Pancreas (tissue), 10 donors: ENCODE measurements at regions not wholly inside any gene's neighbourhood (a gene's known extent, or its start where the extent isn't known, plus 50 kb on each side); places are given as distances from the start of the nearest gene placed in this dataset.

Source experiments
- ATAC-seq, 4 donors: fragments of 200-7000 bp; cut with Tn5 transposase; one replicate each; pipeline versions ENCODE4 v1.8.0 to v1.9.1; 2020; ENCODE audit warnings: mild to moderate bottlenecking in 4 of 4, moderate library complexity in 4 of 4
- DNase-seq, 6 donors: peaks; one replicate each; pipeline ENCODE4 v3.0.0-alpha.2; 2020
- FAIRE-seq: peaks from 2 replicates; lab custom pipeline; 2012; peaks lifted over from hg19 to GRCh38; lab: Jason Lieb, UNC
- H3K27ac ChIP-seq, 4 donors: fragments of 200-600 bp; sonication (generic); 1 replicate in 3 of 4; 2 replicates in 1 of 4; pipeline versions ENCODE4 v1.5.0 to v1.8.0; 2020
- H3K27me3 ChIP-seq, 4 donors: fragments of 200-600 bp; one replicate each; pipeline ENCODE4 v1.8.0; 2021
- H3K36me3 ChIP-seq, 3 donors: fragments of 200-600 bp; sonication (generic) in 1 of 3; one replicate each; pipeline versions ENCODE4 v1.5.0 to v1.8.0; 2020 to 2021
- H3K4me1 ChIP-seq, 3 donors: fragments of 200-600 bp; one replicate each; pipeline ENCODE4 v1.8.0; 2021
- H3K4me3 ChIP-seq, 4 donors: fragments of 200-600 bp; sonication (generic) in 2 of 4; one replicate each; pipeline versions ENCODE4 v1.5.0 to v1.8.0; 2020 to 2021
- H3K9me3 ChIP-seq, 4 donors: fragments of 200-600 bp; one replicate each; pipeline ENCODE4 v1.8.0; 2021
- WGBS, 2 donors: extraction: QIAGEN DNeasy Blood & Tissue Kit; methylation state at CpG; one replicate each; pipeline ENCODE4 v1.1.7; 2013; 5-methylcytosine and 5-hydroxymethylcytosine counted together
- intact Hi-C, 3 donors: fragments of 100-400 bp; cut with DNase I; formaldehyde crosslinking; loops; one replicate each; pipeline versions ENCODE4 v1.11.1 to v1.14.2; 2022
- TF ChIP-seq, protein P1 (sequence below), 4 donors: fragments of 200-600 bp; sonication (generic) in 3 of 4; IDR thresholded peaks; one replicate each; pipeline versions ENCODE4 v1.5.0 to v1.8.0; 2021; ENCODE audit warnings: antibody characterized with exemption in 4 of 4
- donor health status: healthy with polysubstance abuse.
- donor health status: DM: no; HTN: no; CAD: no; lungs with moderate emphysema.
- donor health status: DM: no; HTN: no; CAD: no.
- donor health status: control.
- donor health status: control.
- donor health status: Bipolar disorder and iron deficiency.
- donor health status: DM: yes; HTN: yes; CAD: no.
- donor health status: DM: no; HTN: no; CAD: no.
- donor health status: DM: no; HTN: no; CAD: no.
- donor health status: DM: yes; HTN: yes; CAD: no.

DNA sequence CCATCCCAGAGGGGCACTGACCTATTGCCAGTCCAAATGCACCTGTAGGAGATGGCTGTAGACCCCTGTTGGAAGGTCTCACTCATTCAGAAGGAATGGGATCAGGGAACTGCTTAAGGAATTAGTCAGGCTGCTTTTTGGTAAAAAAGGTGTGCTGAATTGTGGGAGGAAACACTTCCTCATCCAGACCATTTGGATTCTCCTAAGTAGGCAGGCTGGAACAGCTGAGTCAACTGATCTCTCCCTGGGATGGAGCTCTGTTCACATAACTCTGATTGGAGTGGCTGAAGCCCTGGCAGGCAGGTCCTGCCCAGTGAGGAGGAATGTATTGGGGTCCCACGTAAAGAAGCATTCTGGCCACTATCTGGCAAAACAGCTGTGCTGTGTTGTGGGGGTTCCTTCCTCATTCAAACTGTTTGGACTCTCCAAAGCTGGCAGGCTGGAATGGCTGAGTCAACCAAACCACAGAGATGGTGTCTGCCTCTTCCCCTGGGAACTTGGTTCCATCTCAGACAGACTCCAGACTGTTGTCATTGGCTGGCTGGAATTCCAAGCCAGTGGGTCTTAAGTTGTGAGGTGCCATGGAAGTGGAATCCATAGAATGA lies 70.7 kb upstream of the PDC start:
- Histone ChIP-seq H3K4me1 (no peaks in the 10 kb centered on the region), H3K9me3 (no peaks in the 10 kb centered on the region), H3K4me3 (no peak overlapping the region), H3K27me3 (no peaks in the 10 kb centered on the region), H3K36me3 (no peaks in the 10 kb centered on the region), H3K27ac (no peak overlapping the region)
- FAIRE-seq (no peak), DNase-seq (no peak), ATAC-seq (no peak)
- TF ChIP-seq, protein P1, sequence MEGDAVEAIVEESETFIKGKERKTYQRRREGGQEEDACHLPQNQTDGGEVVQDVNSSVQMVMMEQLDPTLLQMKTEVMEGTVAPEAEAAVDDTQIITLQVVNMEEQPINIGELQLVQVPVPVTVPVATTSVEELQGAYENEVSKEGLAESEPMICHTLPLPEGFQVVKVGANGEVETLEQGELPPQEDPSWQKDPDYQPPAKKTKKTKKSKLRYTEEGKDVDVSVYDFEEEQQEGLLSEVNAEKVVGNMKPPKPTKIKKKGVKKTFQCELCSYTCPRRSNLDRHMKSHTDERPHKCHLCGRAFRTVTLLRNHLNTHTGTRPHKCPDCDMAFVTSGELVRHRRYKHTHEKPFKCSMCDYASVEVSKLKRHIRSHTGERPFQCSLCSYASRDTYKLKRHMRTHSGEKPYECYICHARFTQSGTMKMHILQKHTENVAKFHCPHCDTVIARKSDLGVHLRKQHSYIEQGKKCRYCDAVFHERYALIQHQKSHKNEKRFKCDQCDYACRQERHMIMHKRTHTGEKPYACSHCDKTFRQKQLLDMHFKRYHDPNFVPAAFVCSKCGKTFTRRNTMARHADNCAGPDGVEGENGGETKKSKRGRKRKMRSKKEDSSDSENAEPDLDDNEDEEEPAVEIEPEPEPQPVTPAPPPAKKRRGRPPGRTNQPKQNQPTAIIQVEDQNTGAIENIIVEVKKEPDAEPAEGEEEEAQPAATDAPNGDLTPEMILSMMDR (IDR thresholded peaks at IDR 0.05): no peak
- intact Hi-C loops: no loop called here
- 71 to 85% methylated on average over 1 of the region's 1 CpG for WGBS, 2 donors

DNA sequence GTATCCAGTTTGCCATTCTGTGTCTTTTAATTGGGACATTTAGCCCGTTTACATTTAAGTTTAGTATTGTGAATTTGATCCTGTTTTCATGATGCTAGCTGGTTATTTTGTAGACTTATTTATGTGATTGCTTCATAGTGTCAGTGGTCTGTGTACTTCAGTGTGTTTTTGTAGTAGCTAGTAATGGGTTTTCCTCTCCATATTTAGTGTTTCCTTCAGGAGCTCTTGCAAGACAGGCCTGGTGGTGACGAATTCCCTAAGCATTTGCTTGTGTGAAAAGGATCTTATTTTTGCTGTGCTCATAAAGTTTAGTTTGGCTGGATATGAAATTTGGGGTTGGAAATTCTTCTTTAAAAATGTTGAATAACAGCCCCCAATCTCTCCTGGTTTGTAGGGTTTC lies 69.2 kb upstream of the PDC start:
- intact Hi-C loops: no loop called here
- Histone ChIP-seq H3K27me3 (no peaks in the 10 kb centered on the region), H3K4me3 (no peak overlapping the region), H3K27ac (no peak overlapping the region), H3K4me1 (no peaks in the 10 kb centered on the region), H3K9me3 (no peaks in the 10 kb centered on the region), H3K36me3 (no peaks in the 10 kb centered on the region)
- 39 to 64% methylated on average over 2 of the region's 2 CpGs for WGBS, 2 donors
- DNase-seq (no peak), ATAC-seq (no peak), FAIRE-seq (no peak)
- TF ChIP-seq, protein P1 (IDR thresholded peaks at IDR 0.05): no peak

DNA sequence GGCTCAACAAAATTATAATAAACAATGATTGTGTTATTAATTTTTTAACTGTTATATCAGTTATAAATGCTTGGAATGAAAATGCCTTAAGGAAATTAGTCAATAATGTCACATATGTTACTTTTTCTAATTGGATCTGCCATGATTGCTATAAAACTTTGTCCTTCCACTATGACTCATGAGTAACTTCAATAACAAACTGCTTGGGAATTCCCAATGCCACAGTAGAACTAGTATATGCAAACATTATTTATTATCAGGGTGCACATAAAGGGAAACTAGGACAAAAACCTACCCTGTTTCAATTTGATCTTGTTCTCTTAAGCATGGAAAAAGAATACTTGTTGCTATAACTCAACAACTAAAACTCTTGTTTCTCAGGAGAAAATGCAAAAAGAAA lies 59.1 kb upstream of the PDC start:
- ATAC-seq: no peak

DNA sequence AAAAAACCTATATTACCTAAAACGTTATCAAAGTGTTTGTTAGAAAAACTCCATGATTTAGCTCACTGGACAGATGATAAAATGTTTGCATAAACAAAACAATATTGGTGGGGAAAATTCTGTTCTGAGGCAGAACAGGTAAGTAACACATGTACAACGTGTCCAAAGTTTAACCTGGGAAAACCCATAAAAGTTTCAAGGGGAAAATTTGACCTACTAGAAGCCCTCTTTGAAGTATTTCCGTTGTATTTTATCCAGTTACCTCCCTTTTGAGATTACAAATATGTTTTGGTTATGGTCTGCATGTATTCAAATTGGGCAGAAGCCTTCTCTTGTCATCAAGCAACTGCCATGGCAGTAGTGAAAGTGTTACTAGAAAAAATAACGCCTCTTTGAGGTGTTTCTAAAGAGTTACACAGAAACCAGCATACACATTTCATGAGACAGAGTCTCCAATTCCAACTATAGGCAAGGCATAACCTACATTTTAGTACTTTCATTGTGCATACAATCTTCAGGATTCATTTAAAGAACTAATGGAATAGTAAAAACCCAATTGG lies 58.0 kb upstream of the PDC start:
- TF ChIP-seq, protein P1 (IDR thresholded peaks at IDR 0.05): no peak
- no peak for DNase-seq
- H3K4me1 ChIP-seq: no peaks in the 10 kb centered on the region
- intact Hi-C loops: no loop called here
- 51% methylated on average over 4 of the region's 4 CpGs for WGBS, 2 donors
- no peaks in the 10 kb centered on the region for H3K27me3 ChIP-seq
- no peak for ATAC-seq
- FAIRE-seq: no peak
- no peaks in the 10 kb centered on the region for H3K36me3 ChIP-seq
- H3K9me3 ChIP-seq: no peaks in the 10 kb centered on the region
- H3K4me3 ChIP-seq: no peak overlapping the region
- no peak overlapping the region for H3K27ac ChIP-seq

More for the DNA sequence above, 59.1 kb upstream of the PDC start:
- no peaks in the 10 kb centered on the region for H3K27me3 ChIP-seq
- intact Hi-C loops: no loop called here
- H3K4me1 ChIP-seq: no peaks in the 10 kb centered on the region
- no peaks in the 10 kb centered on the region for H3K36me3 ChIP-seq
- TF ChIP-seq, protein P1 (IDR thresholded peaks at IDR 0.05): no peak
- DNase-seq (no peak), FAIRE-seq (no peak)
- no peak overlapping the region for H3K4me3 ChIP-seq
- H3K9me3 ChIP-seq: no peaks in the 10 kb centered on the region
- H3K27ac ChIP-seq: no peak overlapping the region

DNA sequence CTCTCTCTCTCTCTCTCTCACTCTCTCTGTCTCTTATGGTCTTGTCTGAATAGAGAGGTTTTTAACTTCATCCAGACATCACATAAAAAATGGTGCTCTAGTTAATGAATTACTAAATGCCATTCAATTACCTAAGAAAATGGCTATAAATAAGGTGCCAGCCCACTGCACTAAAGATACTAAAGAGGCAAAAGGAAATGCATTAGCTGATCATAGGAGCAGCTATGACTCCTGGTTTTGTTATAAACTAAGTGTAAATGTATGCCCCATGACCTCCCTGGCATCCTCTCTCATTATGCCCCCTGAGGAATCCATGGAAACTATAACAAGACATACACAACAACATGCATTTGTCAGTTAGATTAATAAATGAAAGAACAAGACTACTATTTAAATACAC lies 57.5 kb upstream of the PDC start:
- H3K27me3 ChIP-seq: no peaks in the 10 kb centered on the region
- H3K27ac ChIP-seq: no peak overlapping the region
- H3K4me1 ChIP-seq: no peaks in the 10 kb centered on the region
- no peaks in the 10 kb centered on the region for H3K9me3 ChIP-seq
- intact Hi-C loops: no loop called here
- H3K4me3 ChIP-seq: no peak overlapping the region
- ATAC-seq (no peak), DNase-seq (no peak), FAIRE-seq (no peak)
- TF ChIP-seq, protein P1 (IDR thresholded peaks at IDR 0.05): no peak
- no peaks in the 10 kb centered on the region for H3K36me3 ChIP-seq
